CD14-positive monocyte (primary cell): ENCODE measurements at regions not wholly inside any gene's neighbourhood (a gene's known extent, or its start where the extent isn't known, plus 50 kb on each side); places are given as distances from the start of the nearest gene placed in this dataset.

Experiments
- DNase-seq, 3 donors: peaks; one replicate each; pipeline ENCODE4 v3.0.0-alpha.2; 2011 to 2022
- H2AFZ ChIP-seq: 2 replicates; pipeline ENCODE4 v1.6.0; 2012; ENCODE audit warnings: mild to moderate bottlenecking, low read depth, low read length, inconsistent platforms; ENCODE audit not compliant: insufficient read depth, poor library complexity, severe bottlenecking
- H3K27ac ChIP-seq, 2 donors: 1 replicate in 1 of 2; 2 replicates in 1 of 2; pipeline ENCODE4 v1.5.1; 2012 to 2013; ENCODE audit warnings: low read length in 2 of 2, control low read depth in 1 of 2, inconsistent platforms in 1 of 2, low read depth in 1 of 2, mild to moderate bottlenecking in 1 of 2
- H3K27me3 ChIP-seq, 2 donors: one replicate each; pipeline versions ENCODE4 v1.6.0 to v1.6.1; 2011 to 2013; ENCODE audit warnings: low read length in 2 of 2; ENCODE audit not compliant: control insufficient read depth in 2 of 2, insufficient read depth in 2 of 2
- H3K36me3 ChIP-seq, 2 donors: replicated peaks in 1 of 2; 1 replicate in 1 of 2; 2 replicates in 1 of 2; pipeline versions ENCODE4 v1.5.1 to v1.6.1; 2012 to 2013; ENCODE audit warnings: low read length in 2 of 2, control low read depth in 1 of 2, inconsistent platforms in 1 of 2, mild to moderate bottlenecking in 1 of 2; ENCODE audit not compliant: insufficient read depth in 2 of 2, control insufficient read depth in 1 of 2
- H3K4me1 ChIP-seq, 2 donors: 1 replicate in 1 of 2; 2 replicates in 1 of 2; pipeline versions ENCODE4 v1.5.1 to v1.6.1; 2012 to 2013; ENCODE audit warnings: low read length in 2 of 2, control low read depth in 1 of 2, inconsistent platforms in 1 of 2, mild to moderate bottlenecking in 1 of 2, moderate library complexity in 1 of 2; ENCODE audit not compliant: insufficient read depth in 2 of 2, control insufficient read depth in 1 of 2
- H3K4me2 ChIP-seq: replicated peaks from 2 replicates; pipeline ENCODE3; 2012; ENCODE audit warnings: low read length, moderate library complexity, mild to moderate bottlenecking; ENCODE audit not compliant: poor library complexity, severe bottlenecking; ENCODE audit errors: extremely low read depth
- H3K4me3 ChIP-seq, 3 experiments: fragments of 200-600 bp in 1 of 3; sonication (generic) in 1 of 3; replicated peaks in 1 of 3; 1 replicate in 2 of 3; 2 replicates in 1 of 3; pipeline ENCODE4 v1.5.1; 2011 to 2013; ENCODE audit warnings: low read length in 3 of 3, mild to moderate bottlenecking in 3 of 3, control low read depth in 2 of 3, low read depth in 2 of 3, inconsistent platforms in 1 of 3, moderate library complexity in 1 of 3
- H3K79me2 ChIP-seq: 2 replicates; pipeline ENCODE4 v1.6.0; 2012; ENCODE audit warnings: mild to moderate bottlenecking, control low read depth, inconsistent platforms, low read length, moderate library complexity; ENCODE audit not compliant: insufficient read depth
- H3K9ac ChIP-seq: 2 replicates; pipeline ENCODE4 v1.6.0; 2017; ENCODE audit warnings: low read length, mild to moderate bottlenecking; ENCODE audit not compliant: insufficient read depth, poor library complexity, severe bottlenecking
- H3K9me3 ChIP-seq, 2 donors: replicated peaks in 1 of 2; 1 replicate in 1 of 2; 2 replicates in 1 of 2; pipeline versions ENCODE4 v1.5.1 to v1.6.1; 2012 to 2013; ENCODE audit warnings: low read length in 2 of 2, control low read depth in 1 of 2; ENCODE audit not compliant: control insufficient read depth in 1 of 2, insufficient read depth in 1 of 2
- H4K20me1 ChIP-seq: 2 replicates; pipeline ENCODE4 v1.6.0; 2012; ENCODE audit warnings: mild to moderate bottlenecking, low read length, control low read depth, moderate library complexity; ENCODE audit not compliant: insufficient read depth
- H3K27ac Mint-ChIP-seq, 7 donors: one replicate each; pipeline ENCODE4 v1.8.0; 2020; ENCODE audit warnings: mild to moderate bottlenecking in 7 of 7, mixed read lengths in 7 of 7, moderate library complexity in 6 of 7, inconsistent platforms in 2 of 7
- H3K27me3 Mint-ChIP-seq, 3 donors: one replicate each; pipeline ENCODE4 v1.8.0; 2021 to 2022; ENCODE audit warnings: low read depth in 3 of 3, mild to moderate bottlenecking in 3 of 3, mixed read lengths in 3 of 3, moderate library complexity in 3 of 3, inconsistent platforms in 1 of 3
- H3K36me3 Mint-ChIP-seq, 2 donors: one replicate each; pipeline ENCODE4 v1.8.0; 2020; ENCODE audit warnings: mixed read lengths in 2 of 2, inconsistent platforms in 1 of 2, mild to moderate bottlenecking in 1 of 2
- H3K4me1 Mint-ChIP-seq: one replicate; pipeline ENCODE4 v1.8.0; 2020; ENCODE audit warnings: mild to moderate bottlenecking, mixed read lengths
- H3K4me3 Mint-ChIP-seq, 2 donors: one replicate each; pipeline ENCODE4 v1.8.0; 2020; ENCODE audit warnings: mild to moderate bottlenecking in 2 of 2, mixed read lengths in 2 of 2, moderate library complexity in 1 of 2
- H3K9me3 Mint-ChIP-seq, 7 donors: one replicate each; pipeline ENCODE4 v1.8.0; 2020 to 2022; ENCODE audit warnings: mixed read lengths in 7 of 7, mild to moderate bottlenecking in 6 of 7, moderate library complexity in 6 of 7, inconsistent platforms in 2 of 7
- WGBS: methylation state at CpG from one replicate; pipeline ENCODE4 v1.1.5; 2013; ENCODE audit warnings: missing lambda C conversion rate; ENCODE audit not compliant: insufficient coverage; 5-methylcytosine and 5-hydroxymethylcytosine counted together
- intact Hi-C, 2 donors: fragments of 100-400 bp; cut with micrococcal nuclease; formaldehyde crosslinking; loops; one replicate each; pipeline versions ENCODE4 v1.15.0 to v1.15.1; 2023
- TF ChIP-seq, protein P1 (sequence below): fragments of 200-600 bp; IDR thresholded peaks from one replicate; pipeline ENCODE4 v1.8.0; 2022; ENCODE audit warnings: antibody characterized with exemption, mild to moderate bottlenecking

DNA sequence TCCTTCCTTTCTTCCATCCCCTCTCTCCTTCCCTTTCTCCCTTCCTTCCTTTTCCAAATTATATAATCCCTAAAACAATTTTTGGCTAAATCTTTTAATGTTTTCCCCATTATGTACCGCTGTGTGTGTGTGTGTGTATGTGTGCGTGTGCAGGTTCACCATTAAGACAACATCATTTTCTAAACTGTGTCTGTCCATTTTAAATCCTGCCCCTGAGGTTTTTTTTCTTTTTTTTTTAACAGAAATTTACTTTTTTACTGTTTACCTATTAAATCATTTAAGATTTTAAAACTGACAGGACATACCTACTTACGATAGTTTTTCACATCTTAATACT is 366.3 kb upstream of the EPHA7 start:
- H3K27ac ChIP-seq = no peak overlapping the region
- no peaks in the 10 kb centered on the region for H3K9me3 ChIP-seq
- no peaks in the 10 kb centered on the region for H3K27me3 ChIP-seq
- intact Hi-C loops = no loop called here
- TF ChIP-seq, protein P1, sequence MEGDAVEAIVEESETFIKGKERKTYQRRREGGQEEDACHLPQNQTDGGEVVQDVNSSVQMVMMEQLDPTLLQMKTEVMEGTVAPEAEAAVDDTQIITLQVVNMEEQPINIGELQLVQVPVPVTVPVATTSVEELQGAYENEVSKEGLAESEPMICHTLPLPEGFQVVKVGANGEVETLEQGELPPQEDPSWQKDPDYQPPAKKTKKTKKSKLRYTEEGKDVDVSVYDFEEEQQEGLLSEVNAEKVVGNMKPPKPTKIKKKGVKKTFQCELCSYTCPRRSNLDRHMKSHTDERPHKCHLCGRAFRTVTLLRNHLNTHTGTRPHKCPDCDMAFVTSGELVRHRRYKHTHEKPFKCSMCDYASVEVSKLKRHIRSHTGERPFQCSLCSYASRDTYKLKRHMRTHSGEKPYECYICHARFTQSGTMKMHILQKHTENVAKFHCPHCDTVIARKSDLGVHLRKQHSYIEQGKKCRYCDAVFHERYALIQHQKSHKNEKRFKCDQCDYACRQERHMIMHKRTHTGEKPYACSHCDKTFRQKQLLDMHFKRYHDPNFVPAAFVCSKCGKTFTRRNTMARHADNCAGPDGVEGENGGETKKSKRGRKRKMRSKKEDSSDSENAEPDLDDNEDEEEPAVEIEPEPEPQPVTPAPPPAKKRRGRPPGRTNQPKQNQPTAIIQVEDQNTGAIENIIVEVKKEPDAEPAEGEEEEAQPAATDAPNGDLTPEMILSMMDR = no peak
- H3K27me3 Mint-ChIP-seq = peaks cover 0 to under 1% (median 0%) of the 10 kb centered on the region in 3 donors
- no CpG with 5 or more reads among the region's 3 CpGs for WGBS
- no peak overlapping the region for H2AFZ ChIP-seq
- no peaks in the 10 kb centered on the region for H4K20me1 ChIP-seq
- no peak for DNase-seq
- H3K4me1 Mint-ChIP-seq = no peaks in the 10 kb centered on the region
- H3K4me1 ChIP-seq = no peaks in the 10 kb centered on the region
- H3K9ac ChIP-seq = no peak overlapping the region
- no peaks in the 10 kb centered on the region for H3K79me2 ChIP-seq
- H3K27ac Mint-ChIP-seq = no peak overlapping the region
- no peak overlapping the region for H3K4me3 ChIP-seq
- no peaks in the 10 kb centered on the region for H3K36me3 ChIP-seq
- no peak overlapping the region for H3K4me3 Mint-ChIP-seq
- peaks cover 0 to 3% (median 0%) of the 10 kb centered on the region in 7 donors for H3K9me3 Mint-ChIP-seq
- H3K36me3 Mint-ChIP-seq = no peaks in the 10 kb centered on the region
- no peak overlapping the region for H3K4me2 ChIP-seq

DNA sequence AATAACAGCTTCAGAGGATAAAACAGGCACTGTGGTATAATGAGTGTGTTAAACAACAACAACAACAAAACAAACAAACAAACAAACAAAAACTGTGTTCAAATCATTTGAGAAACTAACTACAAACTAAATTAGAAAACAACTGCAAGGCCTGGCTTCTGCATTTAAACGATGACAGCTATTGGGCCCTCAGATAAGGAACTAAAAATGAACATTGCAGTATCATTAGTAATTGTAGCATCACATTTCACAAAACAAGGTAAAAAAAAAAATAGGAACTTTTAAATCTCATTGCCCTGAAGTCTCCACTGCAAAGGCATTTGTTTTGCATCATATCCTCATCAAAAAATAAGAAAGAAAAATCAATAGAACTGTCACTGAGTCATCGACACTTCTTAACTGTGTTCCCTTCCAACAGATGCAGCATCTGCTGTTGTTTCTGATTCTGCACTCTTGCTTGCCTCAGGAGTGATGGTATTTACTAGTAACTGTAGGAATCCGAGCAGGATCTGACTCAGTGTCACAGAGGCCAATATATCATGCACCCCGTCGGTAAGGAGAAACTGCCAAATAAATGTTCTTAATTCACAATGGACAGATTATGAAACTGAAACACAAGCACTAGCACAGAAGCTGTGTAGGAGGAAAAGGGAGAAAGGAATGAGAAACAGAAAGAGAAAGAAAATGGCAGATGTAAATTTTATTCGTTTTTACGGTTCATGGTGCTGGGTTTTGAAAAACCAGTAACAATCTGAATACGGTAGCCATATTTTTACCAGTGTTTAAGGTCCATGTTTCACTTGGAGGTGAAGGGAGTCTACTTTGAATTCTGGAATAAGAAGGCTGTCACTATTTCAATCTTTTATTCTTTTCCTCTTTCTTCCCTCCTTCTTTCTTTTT is 365.7 kb upstream of the EPHA7 start:
- Mint-ChIP-seq H3K27me3 (no peaks in the 10 kb centered on the region), H3K4me3 (no peak overlapping the region), H3K36me3 (no peaks in the 10 kb centered on the region), H3K27ac (peak overlapping the region in 1 of 7 donors; percentile 31), H3K4me1 (no peaks in the 10 kb centered on the region), H3K9me3 (peaks cover 0 to 3% (median 0%) of the 10 kb centered on the region in 7 donors)
- Histone ChIP-seq H3K4me3 (no peak overlapping the region), H2AFZ (no peak overlapping the region), H3K27ac (no peak overlapping the region), H3K79me2 (no peaks in the 10 kb centered on the region), H3K36me3 (no peaks in the 10 kb centered on the region), H3K27me3 (no peaks in the 10 kb centered on the region), H4K20me1 (no peaks in the 10 kb centered on the region), H3K9me3 (no peaks in the 10 kb centered on the region), H3K4me2 (no peak overlapping the region), H3K4me1 (no peaks in the 10 kb centered on the region), H3K9ac (no peak overlapping the region)
- no peak for DNase-seq
- TF ChIP-seq, protein P1 = no peak
- intact Hi-C loops = no loop called here
- 100% methylated on average over 2 of the region's 8 CpGs for WGBS
